ENCODE measurements at regions not wholly inside any gene's neighbourhood (a gene's known extent, or its start where the extent isn't known, plus 50 kb on each side); places are given as distances from the start of the nearest gene placed in this dataset.

GRCh38 chr3:124594581-124594980, 135.7 kb upstream of the UMPS start:
- TF ChIP-seq CTCF (IDR thresholded peaks at IDR 0.05) (no peak), POLR2AphosphoS5 (IDR thresholded peaks at IDR 0.05; ENCODE audit: low read depth, low read length) (no peak)
